ENCODE measurements at regions not wholly inside any gene's neighbourhood (a gene's known extent, or its start where the extent isn't known, plus 50 kb on each side); places are given as distances from the start of the nearest gene placed in this dataset.

DNA sequence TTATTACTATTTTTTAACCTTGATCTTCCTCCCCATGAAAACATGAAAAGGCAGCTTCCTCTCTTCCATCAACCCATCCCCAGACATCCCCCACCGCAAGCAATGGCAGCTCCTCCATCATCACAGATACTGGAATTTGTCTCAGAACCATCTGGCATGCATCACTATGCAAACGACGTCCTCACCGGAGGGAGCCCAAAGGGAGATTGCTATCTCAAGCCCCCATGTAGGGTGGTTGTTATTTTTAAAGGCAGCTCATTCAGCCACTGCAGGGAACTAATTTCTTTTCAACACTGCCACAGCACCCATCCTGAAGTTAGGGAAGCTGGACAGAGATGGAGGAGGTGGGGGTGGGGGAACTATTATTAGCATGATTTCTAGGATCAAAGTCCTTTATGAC lies 222.5 kb downstream of the FOXL1 start:
- no peaks in the 10 kb centered on the region for H3K36me3 ChIP-seq (ENCODE audit: control insufficient read depth in 5 of 5, insufficient read depth in 5 of 5, low read length in 5 of 5)
- H3K9me3 ChIP-seq (ENCODE audit: control insufficient read depth in 5 of 5, low read length in 5 of 5), result peaks cover 0 to 7% (median 3%) of the 10 kb centered on the region in 5 donors
- H3K4me1 ChIP-seq (ENCODE audit: control insufficient read depth in 5 of 5, insufficient read depth in 5 of 5, low read length in 5 of 5), result no peaks in the 10 kb centered on the region
- no peak overlapping the region for H3K9ac ChIP-seq (ENCODE audit: low read length in 5 of 5)
- no peak overlapping the region for H3K27ac ChIP-seq (ENCODE audit: low read depth, low read length)
- H3K27me3 ChIP-seq (ENCODE audit: control insufficient read depth in 5 of 5, insufficient read depth in 4 of 5, low read length in 5 of 5), result peaks cover 9 to 23% (median 14%) of the 10 kb centered on the region in 5 donors
- H3K4me3 ChIP-seq (ENCODE audit: low read depth in 1 of 5, low read length in 5 of 5), result no peak overlapping the region

- Histone ChIP-seq H3K36me3 (ENCODE audit: control insufficient read depth in 5 of 5, insufficient read depth in 5 of 5, low read length in 5 of 5) (no peaks in the 10 kb centered on the region), H3K9ac (ENCODE audit: low read length in 5 of 5) (no peak overlapping the region), H3K4me1 (ENCODE audit: control insufficient read depth in 5 of 5, insufficient read depth in 5 of 5, low read length in 5 of 5) (no peaks in the 10 kb centered on the region), H3K4me3 (ENCODE audit: low read depth in 1 of 5, low read length in 5 of 5) (no peak overlapping the region), H3K27me3 (ENCODE audit: control insufficient read depth in 5 of 5, insufficient read depth in 4 of 5, low read length in 5 of 5) (peaks cover 16 to 34% (median 23%) of the 10 kb centered on the region in 5 donors), H3K9me3 (ENCODE audit: control insufficient read depth in 5 of 5, low read length in 5 of 5) (peaks cover 0 to 7% (median 3%) of the 10 kb centered on the region in 5 donors), H3K27ac (ENCODE audit: low read depth, low read length) (no peak overlapping the region)
These were observed 223.7 kb downstream of the FOXL1 start for GRCh38 chr16:86802013-86802412.

DNA sequence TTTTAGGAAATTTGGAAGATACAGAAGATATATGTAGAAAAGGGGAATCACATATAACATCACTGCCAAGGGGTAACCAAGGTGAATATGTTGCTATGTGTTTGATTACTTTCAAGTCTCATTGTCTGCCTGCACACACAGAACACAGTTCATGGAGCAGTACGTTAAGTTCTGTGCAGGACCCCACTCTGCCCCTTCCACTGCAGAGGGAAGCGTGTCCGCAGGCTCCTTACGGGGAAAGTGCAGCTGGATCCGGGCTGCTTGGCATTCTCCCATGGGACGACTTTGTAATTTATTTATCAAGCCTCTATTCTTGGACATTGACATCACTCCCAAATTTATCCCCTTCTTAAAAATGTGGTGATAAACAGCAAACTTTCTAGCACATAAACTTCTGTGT lies 226.8 kb downstream of the FOXL1 start:
- H3K4me1 ChIP-seq (ENCODE audit: control insufficient read depth in 5 of 5, insufficient read depth in 5 of 5, low read length in 5 of 5), result no peaks in the 10 kb centered on the region

DNA sequence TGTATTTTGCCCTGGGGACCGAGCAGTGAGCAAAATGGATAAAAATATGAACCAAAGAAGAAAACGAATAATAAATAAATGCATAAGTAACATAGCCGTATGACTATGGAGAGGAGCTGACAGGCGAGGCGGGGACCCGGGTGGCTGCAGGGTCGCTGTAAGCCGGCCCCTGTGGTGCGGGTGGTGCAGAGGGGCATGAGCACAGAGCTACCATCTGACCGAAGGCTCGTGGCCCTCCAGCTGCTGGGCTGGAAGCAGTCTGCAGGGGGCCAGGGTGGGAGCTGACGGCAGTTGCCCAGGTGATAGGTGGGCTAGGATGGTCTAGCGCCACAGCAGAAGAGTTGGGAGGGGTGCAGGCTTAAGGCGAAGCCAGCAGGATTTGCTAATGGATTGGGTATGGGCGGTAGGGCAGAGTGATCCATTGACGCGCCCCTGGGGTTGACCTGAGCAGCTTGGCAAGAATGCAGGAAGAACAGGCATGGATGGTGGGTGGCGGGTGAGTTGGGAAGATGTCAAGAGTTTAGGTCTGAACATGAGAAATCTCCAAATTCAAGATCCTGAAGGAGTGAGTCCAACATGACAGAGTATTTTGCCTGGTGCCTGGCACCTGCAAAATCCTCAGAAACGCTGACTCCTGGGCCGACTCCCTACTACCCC lies 228.0 kb downstream of the FOXL1 start:
- no peaks in the 10 kb centered on the region for H3K4me1 ChIP-seq (ENCODE audit: control insufficient read depth in 5 of 5, insufficient read depth in 5 of 5, low read length in 5 of 5)
- no peak overlapping the region for H3K4me3 ChIP-seq (ENCODE audit: low read depth in 1 of 5, low read length in 5 of 5)
- H3K9ac ChIP-seq (ENCODE audit: low read length in 5 of 5), result no peak overlapping the region
- no peak overlapping the region for H3K27ac ChIP-seq (ENCODE audit: low read depth, low read length)
- no peaks in the 10 kb centered on the region for H3K36me3 ChIP-seq (ENCODE audit: control insufficient read depth in 5 of 5, insufficient read depth in 5 of 5, low read length in 5 of 5)
- peaks cover 0 to 7% (median 3%) of the 10 kb centered on the region in 5 donors for H3K9me3 ChIP-seq (ENCODE audit: control insufficient read depth in 5 of 5, low read length in 5 of 5)
- H3K27me3 ChIP-seq (ENCODE audit: control insufficient read depth in 5 of 5, insufficient read depth in 4 of 5, low read length in 5 of 5), result peaks cover 25 to 50% (median 31%) of the 10 kb centered on the region in 5 donors

More for the DNA sequence above, 226.8 kb downstream of the FOXL1 start:
- Histone ChIP-seq H3K9ac (ENCODE audit: low read length in 5 of 5) (no peak overlapping the region), H3K36me3 (ENCODE audit: control insufficient read depth in 5 of 5, insufficient read depth in 5 of 5, low read length in 5 of 5) (no peaks in the 10 kb centered on the region), H3K27ac (ENCODE audit: low read depth, low read length) (no peak overlapping the region), H3K4me3 (ENCODE audit: low read depth in 1 of 5, low read length in 5 of 5) (no peak overlapping the region), H3K27me3 (ENCODE audit: control insufficient read depth in 5 of 5, insufficient read depth in 4 of 5, low read length in 5 of 5) (peaks cover 26 to 49% (median 32%) of the 10 kb centered on the region in 5 donors), H3K9me3 (ENCODE audit: control insufficient read depth in 5 of 5, low read length in 5 of 5) (peaks cover 0 to 7% (median 3%) of the 10 kb centered on the region in 5 donors)

- Histone ChIP-seq H3K27ac (ENCODE audit: low read depth, low read length) (no peak overlapping the region), H3K27me3 (ENCODE audit: control insufficient read depth in 5 of 5, insufficient read depth in 4 of 5, low read length in 5 of 5) (peaks cover 25 to 50% (median 31%) of the 10 kb centered on the region in 5 donors), H3K9ac (ENCODE audit: low read length in 5 of 5) (no peak overlapping the region), H3K36me3 (ENCODE audit: control insufficient read depth in 5 of 5, insufficient read depth in 5 of 5, low read length in 5 of 5) (no peaks in the 10 kb centered on the region), H3K4me1 (ENCODE audit: control insufficient read depth in 5 of 5, insufficient read depth in 5 of 5, low read length in 5 of 5) (no peaks in the 10 kb centered on the region), H3K4me3 (ENCODE audit: low read depth in 1 of 5, low read length in 5 of 5) (no peak overlapping the region), H3K9me3 (ENCODE audit: control insufficient read depth in 5 of 5, low read length in 5 of 5) (peaks cover 0 to 7% (median 3%) of the 10 kb centered on the region in 5 donors)
These were observed 228.5 kb downstream of the FOXL1 start for GRCh38 chr16:86806838-86807351.

- H3K9ac ChIP-seq (ENCODE audit: low read length in 5 of 5), result no peak overlapping the region
- H3K4me1 ChIP-seq (ENCODE audit: control insufficient read depth in 5 of 5, insufficient read depth in 5 of 5, low read length in 5 of 5), result no peaks in the 10 kb centered on the region
- H3K27me3 ChIP-seq (ENCODE audit: control insufficient read depth in 5 of 5, insufficient read depth in 4 of 5, low read length in 5 of 5), result peaks cover 25 to 50% (median 31%) of the 10 kb centered on the region in 5 donors
- H3K27ac ChIP-seq (ENCODE audit: low read depth, low read length), result no peak overlapping the region
- H3K9me3 ChIP-seq (ENCODE audit: control insufficient read depth in 5 of 5, low read length in 5 of 5), result peaks cover 0 to 4% (median 3%) of the 10 kb centered on the region in 5 donors
- H3K4me3 ChIP-seq (ENCODE audit: low read depth in 1 of 5, low read length in 5 of 5), result no peak overlapping the region
- no peaks in the 10 kb centered on the region for H3K36me3 ChIP-seq (ENCODE audit: control insufficient read depth in 5 of 5, insufficient read depth in 5 of 5, low read length in 5 of 5)
These were observed 230.6 kb downstream of the FOXL1 start for GRCh38 chr16:86808863-86809444.

GRCh38 chr16:86809458-86809955 lies 231.2 kb downstream of the FOXL1 start:
- no peaks in the 10 kb centered on the region for H3K36me3 ChIP-seq (ENCODE audit: control insufficient read depth in 5 of 5, insufficient read depth in 5 of 5, low read length in 5 of 5)
- no peaks in the 10 kb centered on the region for H3K4me1 ChIP-seq (ENCODE audit: control insufficient read depth in 5 of 5, insufficient read depth in 5 of 5, low read length in 5 of 5)
- H3K27me3 ChIP-seq (ENCODE audit: control insufficient read depth in 5 of 5, insufficient read depth in 4 of 5, low read length in 5 of 5), result peaks cover 22 to 47% (median 29%) of the 10 kb centered on the region in 5 donors
- no peak overlapping the region for H3K27ac ChIP-seq (ENCODE audit: low read depth, low read length)
- H3K4me3 ChIP-seq (ENCODE audit: low read depth in 1 of 5, low read length in 5 of 5), result no peak overlapping the region
- peaks cover 0 to 3% (median under 1%) of the 10 kb centered on the region in 5 donors for H3K9me3 ChIP-seq (ENCODE audit: control insufficient read depth in 5 of 5, low read length in 5 of 5)
- no peak overlapping the region for H3K9ac ChIP-seq (ENCODE audit: low read length in 5 of 5)

DNA sequence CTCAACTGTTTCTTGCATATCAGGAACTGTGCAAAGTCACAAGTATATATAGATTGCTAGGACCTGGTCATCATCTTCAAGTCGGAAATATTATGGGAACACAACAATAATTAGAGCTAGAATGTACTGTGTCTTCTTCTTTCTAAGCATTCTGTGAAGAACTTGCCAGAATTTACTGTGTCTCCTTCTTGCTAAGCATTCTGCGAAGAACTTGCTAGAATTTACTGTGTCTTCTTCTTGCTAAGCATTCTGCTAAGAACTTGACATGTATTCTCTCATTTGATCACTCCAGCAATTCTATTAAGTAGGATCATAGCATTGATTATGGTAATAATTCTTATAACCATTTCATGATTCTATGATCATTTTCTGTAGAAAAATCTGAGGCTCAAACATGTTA lies 231.7 kb downstream of the FOXL1 start:
- H3K27me3 ChIP-seq (ENCODE audit: control insufficient read depth in 5 of 5, insufficient read depth in 4 of 5, low read length in 5 of 5), result peaks cover 18 to 43% (median 29%) of the 10 kb centered on the region in 5 donors
- no peak overlapping the region for H3K4me3 ChIP-seq (ENCODE audit: low read depth in 1 of 5, low read length in 5 of 5)
- H3K9ac ChIP-seq (ENCODE audit: low read length in 5 of 5), result no peak overlapping the region
- H3K4me1 ChIP-seq (ENCODE audit: control insufficient read depth in 5 of 5, insufficient read depth in 5 of 5, low read length in 5 of 5), result no peaks in the 10 kb centered on the region
- H3K36me3 ChIP-seq (ENCODE audit: control insufficient read depth in 5 of 5, insufficient read depth in 5 of 5, low read length in 5 of 5), result no peaks in the 10 kb centered on the region
- H3K27ac ChIP-seq (ENCODE audit: low read depth, low read length), result no peak overlapping the region
- H3K9me3 ChIP-seq (ENCODE audit: control insufficient read depth in 5 of 5, low read length in 5 of 5), result peaks cover 0 to 3% (median 0%) of the 10 kb centered on the region in 5 donors

DNA sequence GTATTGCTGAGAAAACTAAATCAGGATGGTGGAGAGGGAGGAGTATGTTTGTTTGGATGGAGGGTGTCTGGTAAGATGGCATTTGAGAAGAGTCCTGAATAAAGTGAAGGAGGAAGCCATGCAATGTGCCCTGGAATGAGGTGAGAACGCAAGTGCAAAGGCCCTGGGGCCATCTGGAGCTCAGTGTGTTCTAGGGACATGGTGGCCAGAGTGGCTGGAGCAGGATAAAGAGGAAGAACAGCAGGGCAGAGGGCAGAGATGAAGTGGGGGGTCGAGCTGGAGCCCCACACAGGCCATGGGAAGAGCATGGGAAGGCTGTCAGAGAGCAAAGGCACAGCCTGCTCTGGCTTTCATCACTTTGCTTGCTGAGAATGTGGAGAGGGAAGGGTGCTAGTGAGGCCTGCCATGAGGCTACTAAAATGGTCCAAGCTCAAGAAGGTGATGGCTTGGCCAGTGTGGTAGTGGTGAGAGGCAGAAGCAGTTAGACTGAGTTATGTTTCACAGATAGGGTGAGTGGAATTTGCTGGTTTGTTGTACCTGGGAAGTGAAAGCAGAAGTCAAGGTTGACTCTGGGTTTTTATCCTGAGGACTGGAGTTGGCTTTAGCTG lies 234.1 kb downstream of the FOXL1 start:
- H3K4me1 ChIP-seq (ENCODE audit: control insufficient read depth in 5 of 5, insufficient read depth in 5 of 5, low read length in 5 of 5), result no peaks in the 10 kb centered on the region
- H3K27ac ChIP-seq (ENCODE audit: low read depth, low read length), result no peak overlapping the region
- H3K4me3 ChIP-seq (ENCODE audit: low read depth in 1 of 5, low read length in 5 of 5), result no peak overlapping the region
- peaks cover 18 to 36% (median 19%) of the 10 kb centered on the region in 5 donors for H3K27me3 ChIP-seq (ENCODE audit: control insufficient read depth in 5 of 5, insufficient read depth in 4 of 5, low read length in 5 of 5)
- H3K9me3 ChIP-seq (ENCODE audit: control insufficient read depth in 5 of 5, low read length in 5 of 5), result peaks cover 0 to 3% (median 0%) of the 10 kb centered on the region in 5 donors
- no peaks in the 10 kb centered on the region for H3K36me3 ChIP-seq (ENCODE audit: control insufficient read depth in 5 of 5, insufficient read depth in 5 of 5, low read length in 5 of 5)
- H3K9ac ChIP-seq (ENCODE audit: low read length in 5 of 5), result no peak overlapping the region

GRCh38 chr16:86814256-86814655 lies 235.9 kb downstream of the FOXL1 start:
- H3K27ac ChIP-seq (ENCODE audit: low read depth, low read length), result no peak overlapping the region
- no peak overlapping the region for H3K9ac ChIP-seq (ENCODE audit: low read length in 5 of 5)
- H3K9me3 ChIP-seq (ENCODE audit: control insufficient read depth in 5 of 5, low read length in 5 of 5), result peaks cover 0 to 3% (median 0%) of the 10 kb centered on the region in 5 donors
- H3K36me3 ChIP-seq (ENCODE audit: control insufficient read depth in 5 of 5, insufficient read depth in 5 of 5, low read length in 5 of 5), result no peaks in the 10 kb centered on the region
- H3K27me3 ChIP-seq (ENCODE audit: control insufficient read depth in 5 of 5, insufficient read depth in 4 of 5, low read length in 5 of 5), result peaks cover 13 to 34% (median 14%) of the 10 kb centered on the region in 5 donors
- peaks cover 0 to 4% (median 0%) of the 10 kb centered on the region in 5 donors for H3K4me1 ChIP-seq (ENCODE audit: control insufficient read depth in 5 of 5, insufficient read depth in 5 of 5, low read length in 5 of 5)
- H3K4me3 ChIP-seq (ENCODE audit: low read depth in 1 of 5, low read length in 5 of 5), result no peak overlapping the region
